ENCODE measurements at regions not wholly inside any gene's neighbourhood (a gene's known extent, or its start where the extent isn't known, plus 50 kb on each side); places are given as distances from the start of the nearest gene placed in this dataset.
"Not testable (repeated sequence)": the region's sequence is repeated elsewhere in the genome, so short reads cannot be mapped to it uniquely, and the experiment has no call there.

- no peak for DNase-seq (ENCODE audit: low read depth)
These were observed 455.1 kb upstream of the CTSO start for GRCh38 chr4:156408749-156409148.

GRCh38 chr4:156401371-156401770 is 447.7 kb upstream of the CTSO start:
- DNase-seq (ENCODE audit: low read depth) = no peak

GRCh38 chr4:156396534-156396933 is 442.9 kb upstream of the CTSO start:
- DNase-seq (ENCODE audit: low read depth) = no peak

GRCh38 chr4:156391325-156391653 is 437.6 kb upstream of the CTSO start:
- no peak for DNase-seq (ENCODE audit: low read depth)

- no peak for DNase-seq (ENCODE audit: low read depth)
These were observed 437.1 kb upstream of the CTSO start for GRCh38 chr4:156390599-156391324.

- no peak for DNase-seq (ENCODE audit: low read depth)
These were observed 435.2 kb upstream of the CTSO start for GRCh38 chr4:156388826-156389225.

GRCh38 chr4:156378033-156378665 is 424.5 kb upstream of the CTSO start:
- no peak for DNase-seq (ENCODE audit: low read depth)

- DNase-seq (ENCODE audit: low read depth) = no peak
These were observed 423.5 kb upstream of the CTSO start for GRCh38 chr4:156377036-156377710.

GRCh38 chr4:156374894-156375293 is 421.2 kb upstream of the CTSO start:
- DNase-seq (ENCODE audit: low read depth) = no peak

- no peak for DNase-seq (ENCODE audit: low read depth)
These were observed 420.4 kb upstream of the CTSO start for GRCh38 chr4:156374069-156374468.

- DNase-seq (ENCODE audit: low read depth) = not testable (repeated sequence)
These were observed 413.8 kb upstream of the CTSO start for GRCh38 chr4:156367502-156367901.

GRCh38 chr4:156362581-156362980 is 408.9 kb upstream of the CTSO start:
- DNase-seq (ENCODE audit: low read depth) = no peak

- peak; percentile 56 for DNase-seq (ENCODE audit: low read depth)
These were observed 393.9 kb upstream of the CTSO start for GRCh38 chr4:156347412-156348075.

GRCh38 chr4:156346959-156347385 is 393.3 kb upstream of the CTSO start:
- peak; percentile 26 for DNase-seq (ENCODE audit: low read depth)

GRCh38 chr4:156344397-156344796 is 390.7 kb upstream of the CTSO start:
- no peak for DNase-seq (ENCODE audit: low read depth)

GRCh38 chr4:156336511-156336910 is 382.8 kb upstream of the CTSO start:
- peak; percentile 54 for DNase-seq (ENCODE audit: low read depth)

GRCh38 chr4:156335721-156336120 is 382.1 kb upstream of the CTSO start:
- no peak for DNase-seq (ENCODE audit: low read depth)

- no peak for DNase-seq (ENCODE audit: low read depth)
These were observed 376.9 kb upstream of the CTSO start for GRCh38 chr4:156330436-156331031.

GRCh38 chr4:156329779-156330178 is 376.1 kb upstream of the CTSO start:
- no peak for DNase-seq (ENCODE audit: low read depth)

- DNase-seq (ENCODE audit: low read depth) = no peak
These were observed 375.2 kb upstream of the CTSO start for GRCh38 chr4:156328882-156329281.

- DNase-seq (ENCODE audit: low read depth) = no peak
These were observed 372.6 kb upstream of the CTSO start for GRCh38 chr4:156326246-156326645.

- DNase-seq (ENCODE audit: low read depth) = peak; percentile 71
These were observed 368.9 kb upstream of the CTSO start for GRCh38 chr4:156322592-156322991.

All from HS-27A (cell line).